ENCODE measurements at regions not wholly inside any gene's neighbourhood (a gene's known extent, or its start where the extent isn't known, plus 50 kb on each side); places are given as distances from the start of the nearest gene placed in this dataset.
"Not testable (repeated sequence)": the region's sequence is repeated elsewhere in the genome, so short reads cannot be mapped to it uniquely, and the experiment has no call there.

GRCh38 chr4:56575820-56576429 lies 70.3 kb downstream of the ARL9 start:
- Histone ChIP-seq H3K27ac (no peak overlapping the region), H3K4me1 (replicated peaks) (no peaks in the 10 kb centered on the region), H3K36me3 (no peaks in the 10 kb centered on the region), H3K9me3 (replicated peaks) (no peaks in the 10 kb centered on the region), H3K27me3 (replicated peaks) (no peaks in the 10 kb centered on the region), H3K4me3 (no peak overlapping the region)
- DNase-seq (ENCODE audit: low read depth in 1 of 2, low spot score in 2 of 2): peak in 1 of 2 experiments; percentile 28

- H3K36me3 ChIP-seq; H3K9me3 ChIP-seq (replicated peaks): not testable (repeated sequence)
These were observed 86.8 kb downstream of the ARL9 start for GRCh38 chr4:56592417-56592816.

More at GRCh38 chr4:56592417-56592816, 86.8 kb downstream of the ARL9 start:
- not testable (repeated sequence) for H3K27ac ChIP-seq; H3K4me1 ChIP-seq (replicated peaks); H3K27me3 ChIP-seq (replicated peaks); DNase-seq (ENCODE audit: low read depth in 1 of 2, low spot score in 2 of 2); H3K4me3 ChIP-seq

Measured in SJSA1 (cell line).